ENCODE measurements at regions not wholly inside any gene's neighbourhood (a gene's known extent, or its start where the extent isn't known, plus 50 kb on each side); places are given as distances from the start of the nearest gene placed in this dataset.
"Not testable (repeated sequence)": the region's sequence is repeated elsewhere in the genome, so short reads cannot be mapped to it uniquely, and the experiment has no call there.

DNA sequence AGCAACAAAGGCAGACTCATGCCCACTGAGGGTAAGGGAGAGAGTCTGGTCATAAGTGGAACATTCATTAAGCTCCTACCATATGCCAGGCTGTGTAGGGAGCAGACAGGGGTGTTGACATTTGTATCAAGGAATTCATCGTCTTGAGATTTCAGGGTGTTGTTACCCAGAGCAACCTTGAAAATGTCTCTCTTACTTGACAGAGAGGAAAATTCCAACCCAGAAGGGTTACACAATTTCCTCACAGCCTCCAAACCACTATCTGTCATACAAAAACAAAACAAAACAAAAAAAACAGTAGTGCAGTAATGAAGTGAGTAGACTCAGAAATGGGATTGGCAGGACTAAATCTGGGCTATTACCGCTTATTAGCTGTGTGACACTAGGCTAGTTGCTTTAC is 113.2 kb downstream of the MIAT start:
- no peak for DNase-seq

DNA sequence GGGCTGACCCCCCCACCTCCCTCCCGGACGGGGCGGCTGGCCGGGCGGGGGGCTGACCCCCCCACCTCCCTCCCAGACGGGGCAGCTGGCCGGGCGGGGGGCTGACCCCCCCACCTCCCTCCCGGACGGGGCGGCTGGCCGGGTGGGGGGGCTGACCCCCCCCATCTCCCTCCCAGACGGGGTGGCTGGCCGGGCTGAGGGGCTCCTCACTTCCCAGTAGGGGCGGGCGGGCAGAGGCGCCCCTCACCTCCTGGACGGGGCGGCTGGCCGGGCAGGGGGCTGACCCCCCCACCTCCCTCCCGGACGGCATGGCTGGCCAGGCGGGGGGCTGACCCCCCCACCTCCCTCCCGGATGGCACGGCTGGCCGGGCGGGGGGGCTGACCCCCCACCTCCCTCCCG is 115.7 kb downstream of the MIAT start:
- not testable (repeated sequence) for DNase-seq

DNA sequence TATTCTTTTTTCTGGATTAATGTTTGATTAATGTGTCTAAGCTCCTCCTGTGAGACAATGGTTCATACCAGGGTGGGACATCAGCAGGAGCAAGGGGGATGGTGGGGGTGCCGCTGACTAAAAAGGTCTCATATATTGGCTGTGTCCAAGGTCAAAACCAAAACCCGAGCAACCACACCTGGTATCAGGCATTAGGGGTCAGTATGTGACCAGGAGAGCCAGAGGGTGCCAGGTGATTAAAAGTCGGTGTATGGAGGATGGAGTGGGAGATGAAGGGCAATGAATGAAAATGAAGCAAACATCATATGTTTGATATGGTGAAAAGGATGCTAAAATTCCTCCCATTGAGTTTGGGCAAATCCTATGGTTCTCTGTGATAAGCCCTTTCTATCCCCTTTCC is 118.0 kb downstream of the MIAT start:
- no peak for DNase-seq

- no peak for DNase-seq
Measured at GRCh38 chr22:26777156-26777801, 119.9 kb downstream of the MIAT start.

- no peak for DNase-seq
Measured at GRCh38 chr22:26778372-26778771, 121.0 kb downstream of the MIAT start.

DNA sequence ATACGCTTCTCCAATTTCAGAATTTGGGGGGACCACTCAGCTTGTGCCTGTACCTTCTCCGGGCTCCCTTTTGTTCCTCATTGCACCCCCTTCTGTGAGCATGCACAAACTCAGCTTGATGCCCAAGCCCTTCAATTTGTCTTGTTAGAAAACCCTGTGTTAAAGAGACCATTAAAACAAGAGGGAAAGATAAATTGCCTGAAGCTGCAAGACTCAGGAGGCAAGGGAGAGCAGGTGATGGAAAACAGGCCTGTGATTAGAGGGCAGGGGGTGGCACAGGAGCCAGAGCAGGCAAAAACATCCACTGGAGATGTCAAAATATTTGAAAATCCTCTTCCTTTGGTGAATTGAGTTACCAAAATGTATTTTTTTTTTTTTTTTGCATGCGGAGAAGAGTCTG is 121.7 kb downstream of the MIAT start:
- no peak for DNase-seq

- DNase-seq: no peak
Measured at GRCh38 chr22:26779929-26780328, 122.5 kb downstream of the MIAT start.

DNA sequence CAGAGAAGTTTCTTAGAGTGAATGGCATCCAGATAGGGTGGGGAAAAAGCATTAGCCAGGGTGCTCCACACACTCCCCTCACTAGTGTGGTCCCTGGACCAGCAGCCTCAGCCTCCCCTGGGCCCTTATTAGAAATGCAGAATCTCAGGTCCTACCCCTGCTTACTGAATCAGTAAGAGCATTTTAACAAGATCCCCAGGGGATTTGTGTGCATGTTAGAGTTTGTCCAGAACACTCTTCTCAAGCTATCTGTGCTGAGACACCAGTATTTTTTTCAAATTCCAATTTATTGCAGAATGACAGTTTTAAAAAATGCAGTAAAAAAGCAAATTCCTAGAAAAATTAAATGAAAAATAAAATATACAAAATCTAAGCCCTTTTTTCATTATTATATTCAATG is 123.1 kb downstream of the MIAT start:
- no peak for DNase-seq

DNA sequence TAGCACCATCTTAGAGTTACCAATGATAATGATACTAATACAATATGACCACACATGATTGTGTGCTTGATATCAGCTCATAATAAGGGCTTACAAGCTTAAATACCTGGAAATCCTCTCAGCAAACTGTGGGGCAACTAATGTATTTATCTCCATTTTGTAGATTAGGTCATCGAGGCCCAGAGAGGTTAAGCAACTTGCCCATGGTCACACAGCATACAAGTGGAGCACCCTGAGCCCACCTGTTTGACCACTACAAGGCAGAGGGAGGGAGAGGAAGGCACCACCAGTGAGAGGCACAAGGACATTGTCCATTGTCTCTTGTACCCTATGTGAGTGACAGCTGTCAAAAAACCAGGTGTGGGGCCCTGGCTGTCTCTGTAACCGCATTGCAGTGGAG is 123.7 kb downstream of the MIAT start:
- DNase-seq: no peak

GRCh38 chr22:26781596-26781995 is 124.2 kb downstream of the MIAT start:
- DNase-seq: no peak

GRCh38 chr22:26783885-26784284 is 126.5 kb downstream of the MIAT start:
- no peak for DNase-seq

- no peak for DNase-seq
Measured at GRCh38 chr22:26784772-26785171, 127.4 kb downstream of the MIAT start.

GRCh38 chr22:26785932-26786331 is 128.5 kb downstream of the MIAT start:
- DNase-seq: no peak

DNA sequence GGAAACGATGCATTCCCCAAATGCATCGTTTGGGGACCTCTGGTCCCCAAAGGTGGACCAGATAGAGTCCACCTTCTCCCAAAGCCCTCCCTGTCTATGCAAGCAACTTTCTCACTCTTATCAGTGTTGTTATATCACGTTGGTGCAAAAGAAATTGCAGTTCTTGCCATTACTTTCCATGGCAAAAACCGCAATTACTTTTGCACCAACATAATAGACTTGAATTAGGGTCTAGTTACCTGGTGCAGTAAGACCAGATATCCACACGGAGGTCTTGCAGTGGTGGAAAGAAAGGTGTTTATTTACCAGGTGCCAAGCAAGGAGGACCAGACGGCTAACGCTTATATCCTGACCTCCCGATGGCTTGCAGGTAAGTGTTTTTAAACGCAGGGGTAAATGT is 129.0 kb downstream of the MIAT start:
- no peak for DNase-seq

- DNase-seq: no peak
Measured at GRCh38 chr22:26789951-26790350, 132.6 kb downstream of the MIAT start.

DNA sequence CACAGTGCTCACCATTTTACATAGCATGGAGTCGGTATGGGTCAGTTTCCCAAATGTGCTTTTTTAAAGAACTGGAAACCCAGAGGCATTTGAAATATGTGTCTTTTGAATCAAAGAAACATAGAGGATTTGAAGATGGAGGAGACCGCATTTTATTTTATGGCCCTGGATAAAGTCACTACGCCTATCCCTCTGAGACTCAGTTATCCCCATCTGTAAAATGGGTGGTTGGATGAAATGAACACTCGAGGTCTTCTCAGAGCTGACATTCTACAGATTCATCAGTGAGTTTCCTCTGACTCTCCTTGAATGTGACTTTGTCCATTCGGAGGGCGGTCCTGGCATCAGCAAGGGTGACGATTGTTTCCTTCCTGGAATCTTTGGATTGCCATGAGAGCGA is 135.1 kb downstream of the MIAT start:
- DNase-seq: no peak

DNA sequence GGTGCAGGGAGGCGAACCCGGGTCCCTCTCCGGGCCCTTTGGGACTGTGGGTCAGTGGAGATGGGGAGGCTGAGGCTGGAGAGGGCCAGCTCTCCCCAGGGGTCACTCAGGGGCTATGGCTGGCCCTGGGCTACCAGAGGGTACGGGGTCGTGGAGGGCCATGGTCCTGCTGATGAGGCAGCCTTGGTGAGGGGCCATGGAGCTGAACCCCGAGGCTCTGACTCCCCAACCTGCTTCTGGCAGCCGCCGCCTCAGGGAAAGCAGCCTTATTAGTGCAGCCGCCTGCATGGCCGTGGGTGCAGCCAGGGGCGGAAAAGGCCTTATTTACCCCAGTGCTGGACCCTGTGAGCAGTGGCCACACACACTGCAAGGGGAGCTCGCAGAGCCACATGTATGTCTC is 139.4 kb downstream of the MIAT start:
- no peak for DNase-seq

DNA sequence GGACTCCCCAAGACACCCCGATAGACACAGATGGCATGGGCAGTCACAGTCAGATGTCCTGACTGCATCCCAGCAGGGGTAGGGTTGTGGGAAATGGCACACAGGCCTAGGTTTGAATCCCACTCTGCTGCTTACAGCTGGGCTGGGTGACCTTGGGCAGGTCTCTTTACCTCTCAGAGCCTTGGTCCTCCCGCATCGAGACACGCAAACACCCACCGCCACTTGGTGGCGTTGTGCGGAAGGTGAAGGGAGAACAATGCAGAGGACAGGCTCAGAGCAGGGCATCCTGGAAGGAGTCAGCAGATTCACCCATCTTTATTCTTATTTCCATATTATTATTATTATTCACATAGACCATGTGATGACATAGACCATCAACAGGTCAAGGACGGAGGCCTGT is 140.5 kb downstream of the MIAT start:
- no peak for DNase-seq

GRCh38 chr22:26798462-26799065 is 141.2 kb downstream of the MIAT start:
- no peak for DNase-seq

DNA sequence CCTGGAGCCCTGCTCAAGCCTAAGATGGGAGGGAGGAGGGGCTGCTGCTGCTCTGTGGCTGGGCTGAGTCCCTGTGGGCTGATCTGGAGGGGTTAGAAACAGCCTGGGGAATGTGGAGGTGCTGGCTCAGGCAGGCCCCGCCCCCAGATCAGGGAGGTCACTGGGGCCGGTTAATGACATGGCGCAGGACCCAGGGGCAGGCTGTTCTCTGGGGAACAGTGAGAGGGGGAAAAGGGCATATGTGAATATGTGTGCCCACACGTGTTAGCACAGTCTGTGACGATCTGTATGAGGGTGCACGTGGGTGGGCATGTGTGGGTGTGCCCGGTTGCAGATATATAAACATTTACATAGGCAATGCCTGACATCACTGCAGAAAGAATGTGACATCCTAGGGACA is 143.5 kb downstream of the MIAT start:
- DNase-seq: no peak

DNA sequence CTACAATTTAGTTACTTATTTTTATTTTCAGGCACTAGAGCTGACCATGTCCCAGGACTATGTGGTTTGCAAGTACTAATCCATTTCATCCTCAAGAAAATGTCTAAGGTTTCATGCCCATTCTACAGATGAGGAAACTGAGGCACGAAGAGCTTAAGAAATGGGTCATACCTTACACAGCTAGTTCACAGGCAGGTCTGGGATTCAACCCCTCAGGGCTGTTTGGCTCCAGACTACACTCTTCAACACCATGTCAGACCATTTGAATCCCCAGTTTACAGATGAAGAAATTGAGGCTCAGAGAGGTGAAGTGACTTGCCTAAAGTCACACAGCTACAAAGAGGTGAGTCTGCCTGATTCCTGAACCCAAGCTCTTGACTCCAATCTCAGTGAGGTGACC is 144.1 kb downstream of the MIAT start:
- DNase-seq: no peak

GRCh38 chr22:26804315-26804714 is 146.9 kb downstream of the MIAT start:
- no peak for DNase-seq

DNA sequence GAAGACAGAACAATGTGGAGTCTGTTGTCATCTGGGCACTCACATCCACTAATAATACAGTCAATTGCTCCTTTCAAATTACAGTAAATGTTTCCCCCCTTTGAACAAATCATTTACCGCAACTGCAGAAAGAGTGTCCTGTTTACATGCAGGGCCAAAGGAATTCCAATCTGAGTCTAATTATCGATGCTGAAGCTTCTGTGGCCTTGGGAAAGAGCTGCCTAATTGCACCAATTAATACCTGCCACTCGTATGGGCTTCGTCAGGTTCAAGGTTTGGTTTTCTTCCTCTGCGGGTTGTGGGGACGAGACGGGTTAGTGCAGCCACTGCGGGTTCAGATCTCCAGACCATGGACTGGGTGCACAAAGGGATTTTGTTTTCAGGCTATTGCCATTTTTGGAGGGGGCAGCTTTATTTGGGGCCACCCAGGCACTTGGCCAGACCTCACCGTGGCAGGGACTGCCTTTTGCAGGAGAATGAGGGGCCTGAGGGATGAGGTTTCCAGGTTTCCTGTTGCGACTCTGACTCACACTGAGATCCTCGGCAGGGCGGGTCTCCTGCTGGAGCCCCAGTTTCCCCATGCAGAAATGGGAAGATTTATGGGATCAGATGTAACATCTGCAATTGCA is 147.6 kb downstream of the MIAT start:
- DNase-seq: no peak

- DNase-seq: no peak
Measured at GRCh38 chr22:26806445-26807175, 149.2 kb downstream of the MIAT start.
